Stimulated activated CD8-positive, alpha-beta memory T cell treated with anti-CD3 and anti-CD28 coated beads, Interleukin-4, amount 100 ng/mL, for 1 hour (primary cell): ENCODE measurements at regions not wholly inside any gene's neighbourhood (a gene's known extent, or its start where the extent isn't known, plus 50 kb on each side); places are given as distances from the start of the nearest gene placed in this dataset.
A peak's percentile ranks its signal among the peaks of the same experiment; 100 is the strongest.

Experiments
- DNase-seq, 2 donors: peaks; one replicate each; pipeline ENCODE4 v3.0.0-alpha.2; 2020; ENCODE audit warnings: low read depth in 2 of 2, low spot score in 1 of 2

GRCh38 chr14:62084020-62084419 lies 321.8 kb downstream of the SNAPC1 start:
- no peak for DNase-seq

DNA sequence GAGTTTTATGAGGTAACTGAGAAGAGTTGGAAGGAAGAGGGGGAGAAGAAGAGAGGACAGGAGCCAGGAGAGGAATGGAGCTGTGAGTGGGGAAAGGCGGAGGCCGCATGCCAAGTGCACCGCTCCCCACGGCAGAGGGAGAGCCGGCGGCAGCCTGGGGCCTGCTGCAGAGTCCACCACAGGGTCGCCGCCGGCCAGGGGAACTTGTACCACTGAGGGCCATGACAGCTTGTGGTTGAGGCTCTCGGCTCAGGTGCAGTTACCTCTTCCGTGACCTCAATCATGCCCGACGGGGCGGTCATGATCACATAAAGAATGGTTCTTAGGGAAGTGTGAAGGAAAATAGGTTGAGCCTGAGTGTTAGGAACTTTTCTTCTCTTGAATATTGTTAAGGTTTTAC lies 325.0 kb downstream of the SNAPC1 start:
- DNase-seq, result no peak

GRCh38 chr14:62093736-62094135 lies 331.5 kb downstream of the SNAPC1 start:
- DNase-seq, result no peak

DNA sequence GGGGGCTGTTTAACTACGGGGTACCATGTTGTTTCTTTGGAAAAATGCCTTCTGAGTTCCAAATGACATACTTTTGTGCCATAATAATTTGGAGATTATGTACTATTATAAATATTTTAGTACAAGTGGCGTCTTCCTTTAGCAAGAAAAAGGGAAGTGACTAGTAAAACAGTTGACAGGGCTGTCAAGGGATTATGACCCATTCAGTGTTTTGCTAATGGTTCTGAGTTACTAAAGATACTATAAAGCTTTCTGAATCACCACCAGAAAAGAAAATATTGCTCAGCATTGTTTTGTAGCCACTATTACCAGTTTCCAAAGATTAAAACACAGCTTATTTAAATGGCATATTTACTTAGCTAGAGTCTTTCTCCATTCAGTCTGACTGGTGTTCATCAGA lies 334.9 kb downstream of the SNAPC1 start:
- no peak for DNase-seq

GRCh38 chr14:62097824-62098223 lies 335.6 kb downstream of the SNAPC1 start:
- no peak for DNase-seq

DNA sequence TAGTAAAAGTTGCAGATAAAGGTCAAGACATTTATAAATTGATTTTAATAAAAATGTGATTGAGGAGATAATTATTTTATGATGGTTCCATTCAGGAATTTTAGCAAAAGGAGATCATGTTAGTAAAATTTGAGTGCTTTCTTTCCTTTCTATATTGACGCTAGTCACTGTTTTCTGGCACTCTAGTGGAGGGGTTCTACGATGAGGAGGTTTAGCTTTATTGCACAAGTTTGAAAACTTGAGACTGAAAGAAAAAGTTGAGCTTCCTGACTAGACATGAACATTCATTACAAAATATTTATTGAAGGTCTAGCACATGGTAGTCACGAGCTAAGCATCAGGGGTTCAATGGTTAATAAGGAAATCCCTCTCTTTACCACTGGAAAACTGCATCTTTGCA lies 336.1 kb downstream of the SNAPC1 start:
- no peak for DNase-seq

- no peak for DNase-seq
Observed at GRCh38 chr14:62099091-62099490, 336.9 kb downstream of the SNAPC1 start.

- no peak for DNase-seq
Observed at GRCh38 chr14:62101189-62101588, 339.0 kb downstream of the SNAPC1 start.

DNA sequence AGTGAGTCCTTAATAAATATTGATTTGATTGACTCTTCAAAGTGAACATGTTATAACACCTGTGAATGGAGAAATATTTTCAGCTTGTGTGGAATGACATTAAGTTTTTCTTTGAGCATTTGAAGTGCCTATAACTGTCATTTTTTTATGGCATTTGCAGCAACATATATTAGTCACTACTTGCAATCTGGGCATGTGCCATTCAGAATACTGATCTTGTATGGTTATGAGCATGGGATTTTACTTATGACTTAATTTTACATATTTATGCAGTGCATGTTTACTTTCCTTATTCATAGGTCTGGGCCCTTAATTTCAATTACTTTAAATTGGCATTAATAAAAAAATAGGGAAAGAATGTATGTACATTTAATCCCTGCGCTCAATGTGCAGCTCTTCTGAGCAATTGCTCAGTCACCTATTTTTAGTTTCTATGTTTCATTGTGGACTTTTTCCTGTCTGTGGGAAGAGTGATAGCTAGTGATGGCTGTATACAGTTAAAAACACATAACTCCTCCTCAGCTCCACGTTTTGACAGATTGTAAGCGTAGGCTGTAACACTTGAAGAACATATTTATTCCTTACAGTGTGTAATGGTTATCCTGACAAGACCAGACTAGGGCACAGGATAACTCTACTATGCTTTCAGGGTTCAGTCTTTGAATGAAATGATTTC lies 339.6 kb downstream of the SNAPC1 start:
- no peak for DNase-seq

- DNase-seq, result no peak
Observed at GRCh38 chr14:62102349-62102725, 340.1 kb downstream of the SNAPC1 start.

GRCh38 chr14:62103464-62103863 lies 341.2 kb downstream of the SNAPC1 start:
- no peak for DNase-seq

DNA sequence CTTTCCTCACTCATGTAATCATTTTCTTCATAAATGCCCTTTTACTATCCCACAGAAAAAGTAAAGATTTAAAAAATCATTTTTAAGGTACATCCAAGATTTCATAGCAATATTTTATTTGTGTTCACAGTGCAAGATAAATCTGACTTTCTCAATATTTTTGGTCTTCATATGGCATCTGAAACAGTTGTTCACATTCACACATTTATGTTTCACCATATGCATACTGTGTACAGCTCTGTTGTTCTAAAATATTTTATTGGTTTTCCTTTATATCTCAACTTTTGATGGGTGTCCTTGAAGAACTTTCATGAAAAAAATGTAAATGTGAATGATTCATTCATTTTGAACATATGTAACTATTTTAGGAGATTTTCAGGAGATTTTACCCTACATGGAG lies 348.7 kb downstream of the SNAPC1 start:
- DNase-seq, result no peak

- peak; percentile 4 to 24 for DNase-seq
Observed at GRCh38 chr14:62117010-62117750, 355.0 kb downstream of the SNAPC1 start.

- DNase-seq, result no peak
Observed at GRCh38 chr14:62117751-62118105, 355.5 kb downstream of the SNAPC1 start.

- no peak for DNase-seq
Observed at GRCh38 chr14:62118461-62118860, 356.2 kb downstream of the SNAPC1 start.

- no peak for DNase-seq
Observed at GRCh38 chr14:62118871-62119270, 356.7 kb downstream of the SNAPC1 start.

DNA sequence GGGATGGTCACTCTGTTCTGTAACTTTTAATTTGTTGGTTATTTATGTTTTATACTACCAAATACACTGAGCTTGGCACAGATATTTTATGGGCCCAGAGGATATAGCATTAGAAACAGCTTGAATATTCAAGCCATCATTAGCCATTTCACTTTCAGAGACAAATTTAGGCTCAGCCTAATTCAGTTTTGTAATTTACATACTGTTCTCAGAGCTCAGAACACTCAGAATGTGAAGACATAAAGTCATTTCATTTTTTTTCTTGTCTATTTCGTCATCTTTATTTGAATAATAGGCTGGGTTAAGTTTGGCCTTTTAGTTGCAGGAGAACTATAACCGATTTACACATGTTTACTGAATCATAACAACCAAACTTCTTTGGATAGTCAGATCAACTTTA lies 361.7 kb downstream of the SNAPC1 start:
- DNase-seq, result no peak

- DNase-seq, result no peak
Observed at GRCh38 chr14:62125793-62126192, 363.6 kb downstream of the SNAPC1 start.

- no peak for DNase-seq
Observed at GRCh38 chr14:62126879-62127478, 364.8 kb downstream of the SNAPC1 start.

GRCh38 chr14:62130441-62130840 lies 368.2 kb downstream of the SNAPC1 start:
- DNase-seq, result no peak

DNA sequence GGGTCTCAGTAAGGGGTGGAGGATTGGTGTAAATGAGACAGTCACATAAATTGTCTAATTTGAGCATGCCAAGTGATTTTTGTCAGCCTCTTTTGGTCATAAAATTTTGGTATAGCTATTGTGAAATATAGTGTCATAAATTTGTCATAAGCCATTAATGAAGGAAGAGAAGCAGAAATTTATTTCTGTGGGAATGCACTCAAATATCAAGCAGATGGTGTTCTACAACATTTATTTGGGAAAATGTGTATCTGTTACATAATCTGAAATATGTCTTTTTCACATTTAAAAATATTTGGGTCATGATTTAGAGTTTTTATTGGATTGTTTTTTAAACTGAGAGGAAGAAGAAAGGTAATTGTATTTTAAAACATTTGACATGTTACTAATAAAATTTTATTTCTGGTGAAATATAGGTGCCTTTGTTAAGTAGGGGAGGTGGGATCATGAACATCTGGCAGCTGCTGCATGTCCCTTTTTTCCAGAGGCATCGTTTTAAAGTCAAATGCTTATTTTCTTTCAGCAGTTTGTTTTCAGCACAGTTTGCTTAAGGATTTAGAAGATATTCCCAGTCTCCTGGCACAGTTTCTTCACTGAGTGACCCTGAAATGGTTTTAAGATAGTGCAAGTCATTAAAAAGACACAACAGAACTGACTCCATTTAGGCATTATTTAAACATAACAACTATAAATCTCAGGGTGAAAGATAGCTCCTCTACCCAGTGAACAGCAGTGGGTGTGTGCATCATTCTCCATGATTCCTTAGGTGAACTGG lies 371.7 kb downstream of the SNAPC1 start:
- no peak for DNase-seq

GRCh38 chr14:62138593-62138992 lies 376.4 kb downstream of the SNAPC1 start:
- no peak for DNase-seq
